ENCODE measurements at regions not wholly inside any gene's neighbourhood (a gene's known extent, or its start where the extent isn't known, plus 50 kb on each side); places are given as distances from the start of the nearest gene placed in this dataset.

DNA sequence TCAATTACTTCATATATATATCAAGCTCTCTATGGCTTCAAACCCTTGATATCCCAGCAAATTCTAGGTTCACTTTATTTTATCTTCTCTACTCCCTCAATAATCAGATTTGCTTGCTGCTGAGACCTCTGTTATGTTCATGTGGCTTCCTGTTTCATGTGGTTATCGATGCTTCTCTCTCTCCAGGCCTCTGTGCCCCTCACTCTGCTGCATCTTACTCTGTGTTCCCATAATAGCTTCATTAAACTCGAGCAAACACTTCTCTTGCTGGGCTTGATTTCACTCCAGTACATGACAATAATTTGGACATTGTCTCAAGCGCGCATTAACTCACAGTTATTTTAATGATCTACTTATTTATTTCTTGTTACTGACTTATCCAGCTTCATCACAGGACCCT is 798.8 kb downstream of the CDH9 start:
- WGBS, 3 donors, result 65 to 72% (median 70%) methylated on average over 4 of the region's 4 CpGs
- H3K36me3 ChIP-seq (ENCODE audit: control insufficient read depth in 3 of 3, insufficient read depth in 2 of 3, low read depth in 1 of 3, low read length in 3 of 3), result no peaks in the 10 kb centered on the region
- H3K27ac ChIP-seq (ENCODE audit: low read depth in 1 of 3, low read length in 2 of 3), result no peak overlapping the region
- peaks cover 0 to 13% of the 10 kb centered on the region in 2 donors for H3K9me3 ChIP-seq (ENCODE audit: control insufficient read depth in 2 of 2, insufficient read depth in 1 of 2, low read depth in 1 of 2, low read length in 1 of 2)
- FAIRE-seq (no peak), DNase-seq (no peak)
- H3K27me3 ChIP-seq (ENCODE audit: control insufficient read depth in 3 of 3, insufficient read depth in 3 of 3, low read length in 3 of 3), result no peaks in the 10 kb centered on the region
- no peaks in the 10 kb centered on the region for H3K4me1 ChIP-seq (ENCODE audit: control insufficient read depth in 3 of 3, insufficient read depth in 2 of 3, low read depth in 1 of 3, low read length in 2 of 3)
- no peak overlapping the region for H3K4me3 ChIP-seq (ENCODE audit: low read depth in 1 of 3, low read length in 3 of 3)

DNA sequence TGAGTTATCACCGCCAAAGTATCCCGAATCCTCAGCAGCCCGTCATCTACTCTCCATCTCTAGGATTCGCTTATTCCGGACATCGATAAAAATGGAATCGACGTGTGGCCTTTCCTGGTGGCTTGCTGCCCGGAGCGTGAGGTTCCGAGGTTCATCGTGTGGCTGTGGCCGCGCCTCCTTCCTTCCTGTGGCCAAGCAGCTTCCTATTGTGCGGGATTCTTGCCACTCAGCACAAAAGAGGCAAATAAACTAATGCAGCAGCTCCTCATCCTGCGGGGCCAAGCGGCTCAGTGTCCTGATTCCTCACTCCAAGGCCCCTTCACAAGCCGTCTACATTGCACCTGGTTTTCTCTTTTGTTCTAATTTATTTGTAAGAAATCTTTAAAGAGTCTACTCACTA is 800.9 kb downstream of the CDH9 start:
- no peak for DNase-seq
- no peak overlapping the region for H3K27ac ChIP-seq (ENCODE audit: low read depth in 1 of 3, low read length in 2 of 3)
- 92 to 93% (median 92%) methylated on average over 18 of the region's 18 CpGs for WGBS, 3 donors
- no peak overlapping the region for H3K4me3 ChIP-seq (ENCODE audit: low read depth in 1 of 3, low read length in 3 of 3)
- no peak for FAIRE-seq
- no peaks in the 10 kb centered on the region for H3K4me1 ChIP-seq (ENCODE audit: control insufficient read depth in 3 of 3, insufficient read depth in 2 of 3, low read depth in 1 of 3, low read length in 2 of 3)
- H3K36me3 ChIP-seq (ENCODE audit: control insufficient read depth in 3 of 3, insufficient read depth in 2 of 3, low read depth in 1 of 3, low read length in 3 of 3), result no peaks in the 10 kb centered on the region
- H3K27me3 ChIP-seq (ENCODE audit: control insufficient read depth in 3 of 3, insufficient read depth in 3 of 3, low read length in 3 of 3), result no peaks in the 10 kb centered on the region
- H3K9me3 ChIP-seq (ENCODE audit: control insufficient read depth in 2 of 2, insufficient read depth in 1 of 2, low read depth in 1 of 2, low read length in 1 of 2), result peaks cover 0 to 17% of the 10 kb centered on the region in 2 donors

DNA sequence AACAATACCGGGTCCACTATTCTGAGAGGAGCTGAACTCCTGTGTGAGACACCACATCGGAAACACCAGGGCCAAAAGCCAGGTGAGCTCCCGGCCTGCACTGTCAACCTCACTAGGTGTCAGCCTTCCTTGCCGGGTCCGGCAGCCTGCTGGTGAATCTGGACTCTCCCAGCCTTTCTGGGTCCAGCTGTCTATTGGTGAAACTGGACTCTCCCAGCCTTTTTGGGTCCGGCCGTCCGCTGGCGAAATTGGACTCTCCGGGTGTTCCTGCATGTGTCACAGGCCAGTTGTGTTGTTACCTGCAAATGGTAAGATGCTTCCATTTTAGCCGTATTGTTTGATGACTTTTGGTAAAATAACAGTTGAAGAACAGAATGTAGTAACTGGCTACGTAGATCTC is 801.5 kb downstream of the CDH9 start:
- DNase-seq, result no peak
- H3K4me3 ChIP-seq (ENCODE audit: low read depth in 1 of 3, low read length in 3 of 3), result no peak overlapping the region
- no peaks in the 10 kb centered on the region for H3K36me3 ChIP-seq (ENCODE audit: control insufficient read depth in 3 of 3, insufficient read depth in 2 of 3, low read depth in 1 of 3, low read length in 3 of 3)
- H3K27me3 ChIP-seq (ENCODE audit: control insufficient read depth in 3 of 3, insufficient read depth in 3 of 3, low read length in 3 of 3), result no peaks in the 10 kb centered on the region
- WGBS, 3 donors, result 92 to 96% (median 96%) methylated on average over 12 of the region's 12 CpGs
- H3K27ac ChIP-seq (ENCODE audit: low read depth in 1 of 3, low read length in 2 of 3), result no peak overlapping the region
- no peak for FAIRE-seq
- no peaks in the 10 kb centered on the region for H3K4me1 ChIP-seq (ENCODE audit: control insufficient read depth in 3 of 3, insufficient read depth in 2 of 3, low read depth in 1 of 3, low read length in 2 of 3)
- H3K9me3 ChIP-seq (ENCODE audit: control insufficient read depth in 2 of 2, insufficient read depth in 1 of 2, low read depth in 1 of 2, low read length in 1 of 2), result peaks cover 0 to 21% of the 10 kb centered on the region in 2 donors

DNA sequence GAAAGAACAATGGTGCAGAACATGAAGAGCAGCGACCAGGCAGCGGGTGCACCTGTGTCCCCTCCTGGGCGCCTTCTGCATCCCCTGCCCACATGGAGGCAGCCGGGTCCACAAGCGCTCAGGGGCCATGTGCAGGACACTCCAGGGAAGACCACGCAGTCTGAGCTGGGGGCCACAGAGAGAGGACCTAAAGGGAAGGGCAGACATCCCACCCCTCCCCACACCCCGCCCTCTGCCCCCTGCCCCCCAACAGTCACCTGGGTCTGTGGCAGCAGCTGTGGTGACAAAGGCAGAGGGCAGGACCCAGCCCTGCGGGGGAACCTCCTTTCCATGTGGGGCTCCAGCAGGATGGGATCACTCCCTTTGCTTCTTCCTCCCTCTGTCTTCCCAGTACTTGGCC is 805.7 kb downstream of the CDH9 start:
- Histone ChIP-seq H3K4me3 (ENCODE audit: low read depth in 1 of 3, low read length in 3 of 3) (no peak overlapping the region), H3K4me1 (ENCODE audit: control insufficient read depth in 3 of 3, insufficient read depth in 2 of 3, low read depth in 1 of 3, low read length in 2 of 3) (no peaks in the 10 kb centered on the region), H3K27ac (ENCODE audit: low read depth in 1 of 3, low read length in 2 of 3) (no peak overlapping the region), H3K36me3 (ENCODE audit: control insufficient read depth in 3 of 3, insufficient read depth in 2 of 3, low read depth in 1 of 3, low read length in 3 of 3) (no peaks in the 10 kb centered on the region), H3K27me3 (ENCODE audit: control insufficient read depth in 3 of 3, insufficient read depth in 3 of 3, low read length in 3 of 3) (no peaks in the 10 kb centered on the region), H3K9me3 (ENCODE audit: control insufficient read depth in 2 of 2, insufficient read depth in 1 of 2, low read depth in 1 of 2, low read length in 1 of 2) (peaks cover 2 to 43% of the 10 kb centered on the region in 2 donors)
- no peak for FAIRE-seq
- WGBS, 3 donors, result 83 to 90% (median 84%) methylated on average over 7 to 8 of the region's 8 CpGs
- DNase-seq, result no peak

DNA sequence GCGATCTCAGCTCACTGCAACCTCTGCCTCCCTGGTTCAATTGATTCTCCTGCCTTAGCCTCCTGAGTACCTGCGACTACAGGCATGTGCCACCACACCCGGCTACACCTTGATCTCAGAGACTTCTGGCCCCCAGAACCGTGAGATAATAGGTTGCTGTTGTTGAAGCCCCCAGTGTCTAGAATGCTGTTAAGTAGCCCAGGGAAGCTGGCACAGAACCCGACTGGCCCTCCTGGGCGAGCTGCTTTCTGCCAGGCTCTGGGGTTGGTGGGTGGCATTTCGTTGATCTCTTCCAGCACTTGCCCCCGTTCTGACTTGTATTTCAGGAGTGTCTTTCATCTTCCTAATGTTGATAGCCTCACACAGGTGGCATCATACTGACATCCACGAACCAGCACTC is 807.1 kb downstream of the CDH9 start:
- Histone ChIP-seq H3K4me1 (ENCODE audit: control insufficient read depth in 3 of 3, insufficient read depth in 2 of 3, low read depth in 1 of 3, low read length in 2 of 3) (no peaks in the 10 kb centered on the region), H3K4me3 (ENCODE audit: low read depth in 1 of 3, low read length in 3 of 3) (no peak overlapping the region), H3K27me3 (ENCODE audit: control insufficient read depth in 3 of 3, insufficient read depth in 3 of 3, low read length in 3 of 3) (no peaks in the 10 kb centered on the region), H3K36me3 (ENCODE audit: control insufficient read depth in 3 of 3, insufficient read depth in 2 of 3, low read depth in 1 of 3, low read length in 3 of 3) (no peaks in the 10 kb centered on the region), H3K9me3 (ENCODE audit: control insufficient read depth in 2 of 2, insufficient read depth in 1 of 2, low read depth in 1 of 2, low read length in 1 of 2) (peaks cover 2 to 40% of the 10 kb centered on the region in 2 donors), H3K27ac (ENCODE audit: low read depth in 1 of 3, low read length in 2 of 3) (no peak overlapping the region)
- DNase-seq (no peak), FAIRE-seq (no peak)
- WGBS, 3 donors, result 75 to 85% (median 81%) methylated on average over 9 of the region's 9 CpGs

DNA sequence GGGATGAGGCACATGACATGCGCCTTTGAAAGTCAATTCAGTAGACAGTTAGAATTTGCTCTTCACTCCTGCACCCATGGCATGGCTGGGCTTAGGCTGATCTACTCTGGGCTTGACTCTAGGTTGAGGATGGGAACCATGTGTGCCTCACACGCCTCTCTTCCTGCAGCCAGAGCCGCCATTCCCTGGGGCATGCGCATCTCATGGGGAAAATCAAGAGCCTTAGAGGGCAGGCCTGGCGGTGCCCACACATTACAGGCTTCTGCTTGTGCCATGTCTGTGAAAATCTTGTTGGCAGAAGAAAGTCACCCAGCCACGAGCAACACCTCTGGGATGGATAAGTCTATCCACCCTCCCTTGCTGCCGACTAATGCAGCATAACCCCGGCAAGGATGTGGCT is 808.5 kb downstream of the CDH9 start:
- peaks cover 2 to 48% of the 10 kb centered on the region in 2 donors for H3K9me3 ChIP-seq (ENCODE audit: control insufficient read depth in 2 of 2, insufficient read depth in 1 of 2, low read depth in 1 of 2, low read length in 1 of 2)
- no peaks in the 10 kb centered on the region for H3K27me3 ChIP-seq (ENCODE audit: control insufficient read depth in 3 of 3, insufficient read depth in 3 of 3, low read length in 3 of 3)

DNA sequence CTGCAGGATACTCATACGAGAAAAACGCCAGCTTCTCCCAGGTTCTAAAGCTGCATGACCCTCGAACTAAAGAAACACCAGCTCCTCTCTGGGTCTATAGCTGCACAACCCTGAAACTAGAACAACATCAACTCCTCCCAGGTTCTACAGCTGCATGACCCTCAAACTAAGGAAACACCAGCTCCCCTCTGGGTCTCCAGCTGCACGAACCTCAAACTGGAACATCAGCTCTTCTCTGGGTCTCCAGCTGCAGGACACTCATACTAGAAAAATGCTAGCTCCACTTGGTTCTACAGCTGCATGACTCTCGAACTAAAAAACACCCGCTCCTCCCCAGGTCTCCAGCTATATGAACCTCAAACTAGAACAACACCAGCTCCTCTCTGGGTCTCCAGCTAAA is 811.1 kb downstream of the CDH9 start:
- 75 to 82% (median 79%) methylated on average over 6 of the region's 6 CpGs for WGBS, 3 donors
- no peaks in the 10 kb centered on the region for H3K27me3 ChIP-seq (ENCODE audit: control insufficient read depth in 3 of 3, insufficient read depth in 3 of 3, low read length in 3 of 3)
- no peak overlapping the region for H3K4me3 ChIP-seq (ENCODE audit: low read depth in 1 of 3, low read length in 3 of 3)
- H3K36me3 ChIP-seq (ENCODE audit: control insufficient read depth in 3 of 3, insufficient read depth in 2 of 3, low read depth in 1 of 3, low read length in 3 of 3), result no peaks in the 10 kb centered on the region
- FAIRE-seq (no peak), DNase-seq (no peak)
- peaks cover 2 to 49% of the 10 kb centered on the region in 2 donors for H3K9me3 ChIP-seq (ENCODE audit: control insufficient read depth in 2 of 2, insufficient read depth in 1 of 2, low read depth in 1 of 2, low read length in 1 of 2)
- no peak overlapping the region for H3K27ac ChIP-seq (ENCODE audit: low read depth in 1 of 3, low read length in 2 of 3)
- no peaks in the 10 kb centered on the region for H3K4me1 ChIP-seq (ENCODE audit: control insufficient read depth in 3 of 3, insufficient read depth in 2 of 3, low read depth in 1 of 3, low read length in 2 of 3)

More for the DNA sequence above, 808.5 kb downstream of the CDH9 start:
- no peaks in the 10 kb centered on the region for H3K36me3 ChIP-seq (ENCODE audit: control insufficient read depth in 3 of 3, insufficient read depth in 2 of 3, low read depth in 1 of 3, low read length in 3 of 3)
- DNase-seq (no peak), FAIRE-seq (no peak)
- H3K4me3 ChIP-seq (ENCODE audit: low read depth in 1 of 3, low read length in 3 of 3), result no peak overlapping the region
- H3K4me1 ChIP-seq (ENCODE audit: control insufficient read depth in 3 of 3, insufficient read depth in 2 of 3, low read depth in 1 of 3, low read length in 2 of 3), result no peaks in the 10 kb centered on the region
- 82 to 91% (median 90%) methylated on average over 8 of the region's 8 CpGs for WGBS, 3 donors
- no peak overlapping the region for H3K27ac ChIP-seq (ENCODE audit: low read depth in 1 of 3, low read length in 2 of 3)

DNA sequence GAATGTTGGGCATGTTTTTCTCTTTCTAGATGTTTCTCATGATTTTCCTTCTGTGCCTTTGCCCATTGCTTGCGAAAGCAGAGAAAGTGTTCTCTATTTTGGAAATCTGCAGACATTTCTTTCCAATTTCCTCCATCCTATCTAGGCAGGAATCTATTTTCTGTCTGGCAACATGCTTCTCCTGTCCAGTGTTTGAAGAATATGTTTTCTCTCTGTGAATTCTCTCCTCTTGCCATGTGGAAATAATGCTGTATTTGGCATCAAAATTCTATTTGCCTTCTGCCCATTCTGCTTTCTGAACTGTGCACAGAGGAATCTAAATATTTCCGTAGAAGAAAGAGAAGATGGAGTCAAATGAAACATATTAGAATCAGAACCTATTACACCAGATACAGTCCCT is 833.3 kb downstream of the CDH9 start:
- DNase-seq, result no peak
- 81 to 90% (median 85%) methylated on average over 2 of the region's 2 CpGs for WGBS, 3 donors
- FAIRE-seq, result no peak

DNA sequence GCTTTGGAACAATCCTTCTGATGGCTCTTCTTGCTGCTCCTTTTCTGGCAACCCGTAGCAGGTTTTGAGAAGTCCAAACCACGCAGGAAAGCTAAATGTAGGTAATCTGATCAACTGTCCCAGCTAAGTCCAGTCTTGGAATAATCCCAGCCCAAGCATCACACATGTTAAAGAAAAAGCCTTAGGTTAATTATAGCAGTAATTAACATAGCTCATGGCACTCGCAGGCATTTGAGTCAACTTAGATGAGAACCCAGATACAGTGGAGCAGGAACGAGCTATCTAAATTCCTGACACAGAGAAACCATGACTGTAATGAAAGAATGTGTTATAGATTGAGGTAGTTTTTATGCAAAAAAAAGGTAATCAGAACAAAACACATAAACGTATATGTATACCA is 844.8 kb downstream of the CDH9 start:
- H3K4me3 ChIP-seq (ENCODE audit: low read depth in 1 of 3, low read length in 3 of 3), result no peak overlapping the region
- FAIRE-seq (no peak), DNase-seq (no peak)
- no peaks in the 10 kb centered on the region for H3K36me3 ChIP-seq (ENCODE audit: control insufficient read depth in 3 of 3, insufficient read depth in 2 of 3, low read depth in 1 of 3, low read length in 3 of 3)
- H3K4me1 ChIP-seq (ENCODE audit: control insufficient read depth in 3 of 3, insufficient read depth in 2 of 3, low read depth in 1 of 3, low read length in 2 of 3), result no peaks in the 10 kb centered on the region
- 74 to 77% (median 77%) methylated on average over 5 of the region's 5 CpGs for WGBS, 3 donors
- no peaks in the 10 kb centered on the region for H3K9me3 ChIP-seq (ENCODE audit: control insufficient read depth in 2 of 2, insufficient read depth in 1 of 2, low read depth in 1 of 2, low read length in 1 of 2)
- H3K27ac ChIP-seq (ENCODE audit: low read depth in 1 of 3, low read length in 2 of 3), result no peak overlapping the region
- no peaks in the 10 kb centered on the region for H3K27me3 ChIP-seq (ENCODE audit: control insufficient read depth in 3 of 3, insufficient read depth in 3 of 3, low read length in 3 of 3)

More for the DNA sequence above, 833.3 kb downstream of the CDH9 start:
- H3K36me3 ChIP-seq (ENCODE audit: control insufficient read depth in 3 of 3, insufficient read depth in 2 of 3, low read depth in 1 of 3, low read length in 3 of 3), result no peaks in the 10 kb centered on the region
- H3K9me3 ChIP-seq (ENCODE audit: control insufficient read depth in 2 of 2, insufficient read depth in 1 of 2, low read depth in 1 of 2, low read length in 1 of 2), result no peaks in the 10 kb centered on the region
- H3K4me1 ChIP-seq (ENCODE audit: control insufficient read depth in 3 of 3, insufficient read depth in 2 of 3, low read depth in 1 of 3, low read length in 2 of 3), result no peaks in the 10 kb centered on the region
- H3K4me3 ChIP-seq (ENCODE audit: low read depth in 1 of 3, low read length in 3 of 3), result no peak overlapping the region
- no peak overlapping the region for H3K27ac ChIP-seq (ENCODE audit: low read depth in 1 of 3, low read length in 2 of 3)
- H3K27me3 ChIP-seq (ENCODE audit: control insufficient read depth in 3 of 3, insufficient read depth in 3 of 3, low read length in 3 of 3), result no peaks in the 10 kb centered on the region

Data from small intestine (tissue), 7 donors.